Fibroblast of pulmonary artery (primary cell): ENCODE measurements at regions not wholly inside any gene's neighbourhood (a gene's known extent, or its start where the extent isn't known, plus 50 kb on each side); places are given as distances from the start of the nearest gene placed in this dataset.

ENCODE experiments used
- DNase-seq: peaks from one replicate; pipeline ENCODE4 v3.0.0-alpha.2; 2010; ENCODE audit warnings: low read depth
- H3K4me3 ChIP-seq: replicated peaks from 2 replicates; pipeline ENCODE4 v1.5.1; 2011; ENCODE audit warnings: low read depth, mild to moderate bottlenecking, control low read depth, low read length, moderate library complexity
- TF ChIP-seq, protein P1 (sequence below): IDR thresholded peaks from 2 replicates; pipeline ENCODE4 v1.5.1; 2011; ENCODE audit warnings: mild to moderate bottlenecking, control low read depth, low read length, inconsistent platforms; ENCODE audit errors: missing control alignments

DNA sequence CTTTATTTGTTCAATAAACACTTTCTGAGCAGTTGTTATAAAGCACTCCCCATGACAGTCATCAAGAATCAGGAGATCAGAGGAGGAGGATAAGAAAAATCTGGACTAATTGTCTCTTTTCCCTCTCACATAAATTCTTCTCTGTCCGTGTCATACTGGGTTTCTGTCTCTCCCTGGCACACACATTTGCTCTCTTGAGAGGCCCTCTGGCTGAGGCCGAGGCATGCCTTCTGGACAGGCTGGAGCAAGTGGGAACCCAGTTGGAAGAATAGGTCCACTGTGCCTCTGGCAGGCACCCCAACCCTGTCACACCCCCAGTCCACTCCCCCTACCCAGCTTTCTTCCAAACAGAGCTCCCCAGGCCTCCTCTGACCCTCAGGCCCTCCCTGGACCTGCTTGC lies 315.8 kb downstream of the UACA start:
- no peak overlapping the region for H3K4me3 ChIP-seq
- TF ChIP-seq, protein P1, sequence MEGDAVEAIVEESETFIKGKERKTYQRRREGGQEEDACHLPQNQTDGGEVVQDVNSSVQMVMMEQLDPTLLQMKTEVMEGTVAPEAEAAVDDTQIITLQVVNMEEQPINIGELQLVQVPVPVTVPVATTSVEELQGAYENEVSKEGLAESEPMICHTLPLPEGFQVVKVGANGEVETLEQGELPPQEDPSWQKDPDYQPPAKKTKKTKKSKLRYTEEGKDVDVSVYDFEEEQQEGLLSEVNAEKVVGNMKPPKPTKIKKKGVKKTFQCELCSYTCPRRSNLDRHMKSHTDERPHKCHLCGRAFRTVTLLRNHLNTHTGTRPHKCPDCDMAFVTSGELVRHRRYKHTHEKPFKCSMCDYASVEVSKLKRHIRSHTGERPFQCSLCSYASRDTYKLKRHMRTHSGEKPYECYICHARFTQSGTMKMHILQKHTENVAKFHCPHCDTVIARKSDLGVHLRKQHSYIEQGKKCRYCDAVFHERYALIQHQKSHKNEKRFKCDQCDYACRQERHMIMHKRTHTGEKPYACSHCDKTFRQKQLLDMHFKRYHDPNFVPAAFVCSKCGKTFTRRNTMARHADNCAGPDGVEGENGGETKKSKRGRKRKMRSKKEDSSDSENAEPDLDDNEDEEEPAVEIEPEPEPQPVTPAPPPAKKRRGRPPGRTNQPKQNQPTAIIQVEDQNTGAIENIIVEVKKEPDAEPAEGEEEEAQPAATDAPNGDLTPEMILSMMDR = no peak
- no peak for DNase-seq

DNA sequence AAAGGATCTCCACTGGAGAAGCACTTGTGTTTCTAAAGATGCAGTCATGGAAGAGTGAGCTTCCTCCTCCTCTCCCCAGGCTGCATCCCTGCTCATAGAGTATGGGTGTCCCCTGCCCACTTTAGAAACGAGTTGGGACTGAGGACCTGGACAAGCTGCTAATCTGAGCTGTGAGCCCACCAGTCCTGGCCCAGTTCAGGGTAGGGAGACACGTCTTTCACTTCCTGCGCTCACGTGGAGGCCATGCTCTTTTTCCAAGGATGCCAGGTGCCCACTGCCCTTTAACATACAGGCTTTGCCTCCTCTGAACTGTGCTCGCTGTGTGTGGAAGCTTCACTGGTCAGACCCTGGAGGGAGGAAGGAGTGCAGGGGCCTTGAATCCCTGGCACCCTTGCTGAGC lies 316.3 kb downstream of the UACA start:
- H3K4me3 ChIP-seq = no peak overlapping the region
- TF ChIP-seq, protein P1 = no peak
- no peak for DNase-seq

DNA sequence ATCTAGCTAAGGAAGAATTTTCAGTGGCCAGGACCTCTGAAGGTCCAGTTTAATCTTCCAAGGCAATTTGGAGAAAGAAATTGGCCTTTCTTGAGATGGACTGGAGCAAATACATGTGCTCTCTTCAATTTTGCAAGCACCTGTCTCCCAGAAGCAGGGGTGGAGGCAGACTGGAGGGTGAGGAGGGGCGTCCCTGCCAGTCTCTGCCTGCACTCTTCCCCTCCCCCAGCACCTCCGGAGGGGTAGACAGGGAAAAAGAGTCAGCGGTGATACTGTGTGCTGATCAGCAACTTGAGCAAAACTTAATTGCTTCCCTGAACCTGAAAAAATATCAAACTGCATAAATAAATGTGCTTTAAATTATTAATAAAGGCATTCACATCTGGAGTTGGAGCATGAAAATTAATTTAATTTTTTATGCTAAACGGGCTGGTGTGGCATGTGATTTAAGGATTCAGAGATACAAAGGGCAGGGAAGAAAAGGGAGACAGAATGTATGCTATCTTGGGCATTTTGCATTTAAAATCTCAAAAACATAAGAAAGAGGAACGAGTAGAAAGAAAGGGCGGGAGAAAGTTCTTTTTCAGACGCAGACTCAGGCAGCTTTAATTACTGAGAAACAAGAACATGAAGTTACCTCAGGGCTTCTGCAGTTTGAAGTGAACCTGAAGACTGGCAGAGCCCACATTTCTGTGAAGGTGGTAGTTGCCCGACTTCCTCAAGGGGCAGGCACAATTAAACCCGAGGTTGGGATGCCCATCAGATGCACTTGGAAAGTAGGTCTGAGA lies 319.7 kb downstream of the UACA start:
- TF ChIP-seq, protein P1 = no peak
- no peak overlapping the region for H3K4me3 ChIP-seq
- no peak for DNase-seq

DNA sequence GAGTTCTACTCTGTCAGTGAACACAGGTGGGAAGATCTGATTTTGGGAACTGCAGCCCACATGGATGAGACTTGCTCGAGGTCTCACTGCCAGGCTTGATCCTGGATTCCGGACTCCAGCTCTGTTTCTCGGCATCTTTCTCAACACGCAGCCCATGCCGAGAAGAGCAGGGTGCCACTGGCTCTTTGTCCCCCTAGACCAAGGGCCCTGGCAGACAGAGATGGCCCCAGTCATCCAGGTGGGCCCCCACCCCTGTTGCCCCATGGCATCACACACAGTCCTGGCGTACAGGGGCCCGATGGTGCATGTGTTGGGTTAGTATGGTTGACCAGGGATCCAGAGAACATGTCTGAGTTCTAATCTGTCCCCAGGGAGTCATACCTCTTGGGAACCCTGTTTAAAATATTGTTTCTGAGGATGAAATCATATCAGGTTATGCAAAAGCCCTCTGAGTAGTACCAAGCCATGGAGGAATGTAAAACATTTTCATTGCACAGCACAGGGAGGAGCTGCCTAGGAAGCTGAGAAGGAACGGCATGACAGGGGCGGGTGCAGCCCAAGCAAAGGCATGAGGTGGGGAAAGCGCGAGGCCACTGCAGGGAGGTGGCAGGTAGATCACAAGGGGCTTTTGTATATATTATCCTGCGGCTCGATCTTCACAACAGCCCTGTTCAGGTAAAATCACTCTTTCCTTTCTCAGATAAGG lies 320.6 kb downstream of the UACA start:
- peak; percentile 8 for DNase-seq
- TF ChIP-seq, protein P1 = no peak

DNA sequence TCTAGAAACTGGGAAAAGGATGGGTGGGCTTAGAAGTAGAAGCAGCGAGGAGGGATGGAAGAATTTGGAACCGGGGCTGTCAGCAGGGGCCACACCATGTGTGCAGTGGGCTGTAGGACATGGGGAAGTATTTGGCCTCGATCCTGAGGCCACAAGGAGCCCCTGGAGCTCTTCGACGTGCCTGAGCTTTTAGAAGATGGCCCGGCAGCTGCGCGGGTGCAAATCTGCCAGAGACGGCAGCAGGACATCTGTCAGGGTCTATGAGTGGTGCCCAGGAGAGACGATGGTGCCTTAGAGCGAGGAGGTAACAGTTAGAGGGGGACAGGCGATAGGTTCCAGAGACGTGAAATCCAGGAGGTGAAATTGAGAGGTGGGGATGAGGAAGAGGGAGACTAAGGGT lies 321.1 kb downstream of the UACA start:
- TF ChIP-seq, protein P1 = no peak
- DNase-seq = no peak
- no peak overlapping the region for H3K4me3 ChIP-seq

More for the DNA sequence above, 320.6 kb downstream of the UACA start:
- no peak overlapping the region for H3K4me3 ChIP-seq

DNA sequence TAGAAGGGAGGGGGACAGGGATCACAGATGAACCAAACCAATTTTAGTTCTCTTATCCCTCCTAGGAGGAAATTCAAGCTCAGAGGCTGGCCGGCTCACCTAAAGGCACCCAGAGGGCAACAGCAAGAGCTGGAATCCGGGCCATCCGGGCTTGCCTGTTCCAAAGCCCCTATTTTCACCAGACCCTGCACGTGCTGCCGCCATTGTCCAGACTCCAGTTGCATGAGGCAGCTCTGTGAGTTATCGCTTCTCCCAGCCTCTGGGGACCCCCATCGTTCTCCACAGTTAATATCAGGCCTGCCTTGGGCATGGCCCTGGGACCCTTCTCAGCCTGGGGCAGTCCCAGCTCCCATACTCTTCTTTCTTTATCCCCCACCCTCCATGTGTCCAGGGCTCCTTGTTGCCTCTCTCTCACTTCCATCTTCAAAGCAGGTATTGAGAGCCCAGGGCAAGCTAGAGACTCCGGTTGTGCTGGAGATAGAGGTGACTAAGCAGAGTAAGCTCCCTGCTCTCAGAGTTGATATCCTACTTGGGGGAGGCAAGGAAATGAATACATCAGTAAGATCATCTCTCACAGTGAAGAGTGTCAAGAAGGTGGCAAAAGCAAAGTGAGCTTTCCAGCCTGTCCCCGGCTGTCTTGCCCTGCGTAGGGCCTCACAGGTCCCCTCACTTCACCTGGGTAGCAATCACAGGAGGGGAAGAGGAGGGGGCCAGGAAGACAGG lies 322.8 kb downstream of the UACA start:
- no peak for DNase-seq
- no peak overlapping the region for H3K4me3 ChIP-seq
- TF ChIP-seq, protein P1 = no peak
